Parathyroid adenoma (tissue), 2 donors: ENCODE measurements at regions not wholly inside any gene's neighbourhood (a gene's known extent, or its start where the extent isn't known, plus 50 kb on each side); places are given as distances from the start of the nearest gene placed in this dataset.

Experiments used
- H2AFZ ChIP-seq: fragments of 300-600 bp; sonication (generic); one replicate; pipeline ENCODE4 v1.7.0; 2017; ENCODE audit warnings: antibody characterized with exemption, mild to moderate bottlenecking
- H3K27ac ChIP-seq: fragments of 300-600 bp; sonication (generic); one replicate; pipeline ENCODE4 v1.7.0; 2017
- H3K27me3 ChIP-seq: fragments of 300-600 bp; sonication (generic); one replicate; pipeline ENCODE4 v1.7.0; 2017; ENCODE audit warnings: low read length; ENCODE audit not compliant: control insufficient read depth, insufficient read depth
- H3K36me3 ChIP-seq: fragments of 300-600 bp; sonication (generic); one replicate; pipeline ENCODE4 v1.7.0; 2017; ENCODE audit warnings: low read length; ENCODE audit not compliant: control insufficient read depth, insufficient read depth
- H3K4me1 ChIP-seq: fragments of 300-600 bp; sonication (generic); one replicate; pipeline ENCODE4 v1.7.0; 2017; ENCODE audit warnings: control low read depth
- H3K4me2 ChIP-seq: fragments of 300-600 bp; sonication (generic); one replicate; pipeline ENCODE4 v1.7.0; 2017; ENCODE audit warnings: low read length
- H3K4me3 ChIP-seq: fragments of 300-600 bp; sonication (generic); one replicate; pipeline ENCODE4 v1.7.0; 2017; ENCODE audit warnings: low read depth, low read length
- H3K79me2 ChIP-seq: fragments of 300-600 bp; sonication (generic); one replicate; pipeline ENCODE4 v1.7.0; 2017; ENCODE audit warnings: control low read depth
- H3K9ac ChIP-seq: fragments of 300-600 bp; sonication (generic); one replicate; pipeline ENCODE4 v1.7.0; 2017; ENCODE audit warnings: mild to moderate bottlenecking
- H3K9me3 ChIP-seq: fragments of 300-600 bp; sonication (generic); one replicate; pipeline ENCODE4 v1.7.0; 2017; ENCODE audit warnings: low read length; ENCODE audit not compliant: control insufficient read depth
- CTCF ChIP-seq: fragments of 300-600 bp; sonication (generic); IDR thresholded peaks from one replicate; pipeline ENCODE4 v1.7.0; 2017; ENCODE audit warnings: antibody characterized with exemption, mild to moderate bottlenecking
- donor health status: primary hyperparathyroidism.

GRCh38 chr2:188217264-188217663 is 74.4 kb upstream of the GULP1 start:
- Histone ChIP-seq H3K36me3 (no peaks in the 10 kb centered on the region), H3K4me3 (no peak overlapping the region), H3K79me2 (no peaks in the 10 kb centered on the region), H2AFZ (no peak overlapping the region), H3K4me1 (no peaks in the 10 kb centered on the region), H3K9ac (no peak overlapping the region), H3K27ac (no peak overlapping the region), H3K9me3 (no peaks in the 10 kb centered on the region), H3K27me3 (no peaks in the 10 kb centered on the region), H3K4me2 (no peak overlapping the region)
- TF ChIP-seq CTCF, result no peak

- Histone ChIP-seq H3K4me1 (no peaks in the 10 kb centered on the region), H2AFZ (no peak overlapping the region), H3K27me3 (no peaks in the 10 kb centered on the region), H3K9me3 (no peaks in the 10 kb centered on the region), H3K9ac (no peak overlapping the region), H3K4me3 (no peak overlapping the region), H3K79me2 (no peaks in the 10 kb centered on the region), H3K4me2 (no peak overlapping the region), H3K27ac (no peak overlapping the region), H3K36me3 (no peaks in the 10 kb centered on the region)
- TF ChIP-seq CTCF, result no peak
These were observed 72.1 kb upstream of the GULP1 start for GRCh38 chr2:188219541-188219940.

GRCh38 chr2:188220535-188220934 is 71.1 kb upstream of the GULP1 start:
- Histone ChIP-seq H3K36me3 (no peaks in the 10 kb centered on the region), H3K4me2 (no peak overlapping the region), H3K9ac (no peak overlapping the region), H3K27me3 (no peaks in the 10 kb centered on the region), H3K27ac (no peak overlapping the region), H3K4me1 (no peaks in the 10 kb centered on the region), H3K4me3 (no peak overlapping the region), H2AFZ (no peak overlapping the region), H3K9me3 (no peaks in the 10 kb centered on the region), H3K79me2 (no peaks in the 10 kb centered on the region)
- TF ChIP-seq CTCF, result no peak

- no peak overlapping the region for H3K4me2 ChIP-seq
- no peak overlapping the region for H2AFZ ChIP-seq
- TF ChIP-seq CTCF, result no peak
- no peaks in the 10 kb centered on the region for H3K4me1 ChIP-seq
- H3K79me2 ChIP-seq, result no peaks in the 10 kb centered on the region
- H3K4me3 ChIP-seq, result no peak overlapping the region
- no peaks in the 10 kb centered on the region for H3K9me3 ChIP-seq
- no peak overlapping the region for H3K9ac ChIP-seq
- H3K27me3 ChIP-seq, result no peaks in the 10 kb centered on the region
- no peaks in the 10 kb centered on the region for H3K36me3 ChIP-seq
- H3K27ac ChIP-seq, result no peak overlapping the region
These were observed 64.0 kb upstream of the GULP1 start for GRCh38 chr2:188227713-188228112.

- Histone ChIP-seq H2AFZ (no peak overlapping the region), H3K79me2 (no peaks in the 10 kb centered on the region), H3K27me3 (no peaks in the 10 kb centered on the region), H3K4me2 (no peak overlapping the region), H3K27ac (no peak overlapping the region), H3K4me1 (no peaks in the 10 kb centered on the region), H3K4me3 (no peak overlapping the region), H3K9me3 (no peaks in the 10 kb centered on the region), H3K9ac (no peak overlapping the region), H3K36me3 (no peaks in the 10 kb centered on the region)
- TF ChIP-seq CTCF, result no peak
These were observed 56.3 kb upstream of the GULP1 start for GRCh38 chr2:188235364-188235763.
